CD14-positive monocyte (primary cell): ENCODE measurements at regions not wholly inside any gene's neighbourhood (a gene's known extent, or its start where the extent isn't known, plus 50 kb on each side); places are given as distances from the start of the nearest gene placed in this dataset.

ENCODE experiments used
- DNase-seq, 3 donors: peaks; one replicate each; pipeline ENCODE4 v3.0.0-alpha.2; 2011 to 2022
- H2AFZ ChIP-seq: 2 replicates; pipeline ENCODE4 v1.6.0; 2012; ENCODE audit warnings: mild to moderate bottlenecking, low read depth, low read length, inconsistent platforms; ENCODE audit not compliant: insufficient read depth, poor library complexity, severe bottlenecking
- H3K27ac ChIP-seq, 2 donors: 1 replicate in 1 of 2; 2 replicates in 1 of 2; pipeline ENCODE4 v1.5.1; 2012 to 2013; ENCODE audit warnings: low read length in 2 of 2, control low read depth in 1 of 2, inconsistent platforms in 1 of 2, low read depth in 1 of 2, mild to moderate bottlenecking in 1 of 2
- H3K27me3 ChIP-seq, 2 donors: one replicate each; pipeline versions ENCODE4 v1.6.0 to v1.6.1; 2011 to 2013; ENCODE audit warnings: low read length in 2 of 2; ENCODE audit not compliant: control insufficient read depth in 2 of 2, insufficient read depth in 2 of 2
- H3K36me3 ChIP-seq, 2 donors: replicated peaks in 1 of 2; 1 replicate in 1 of 2; 2 replicates in 1 of 2; pipeline versions ENCODE4 v1.5.1 to v1.6.1; 2012 to 2013; ENCODE audit warnings: low read length in 2 of 2, control low read depth in 1 of 2, inconsistent platforms in 1 of 2, mild to moderate bottlenecking in 1 of 2; ENCODE audit not compliant: insufficient read depth in 2 of 2, control insufficient read depth in 1 of 2
- H3K4me1 ChIP-seq, 2 donors: 1 replicate in 1 of 2; 2 replicates in 1 of 2; pipeline versions ENCODE4 v1.5.1 to v1.6.1; 2012 to 2013; ENCODE audit warnings: low read length in 2 of 2, control low read depth in 1 of 2, inconsistent platforms in 1 of 2, mild to moderate bottlenecking in 1 of 2, moderate library complexity in 1 of 2; ENCODE audit not compliant: insufficient read depth in 2 of 2, control insufficient read depth in 1 of 2
- H3K4me2 ChIP-seq: replicated peaks from 2 replicates; pipeline ENCODE3; 2012; ENCODE audit warnings: low read length, moderate library complexity, mild to moderate bottlenecking; ENCODE audit not compliant: poor library complexity, severe bottlenecking; ENCODE audit errors: extremely low read depth
- H3K4me3 ChIP-seq, 3 experiments: fragments of 200-600 bp in 1 of 3; sonication (generic) in 1 of 3; replicated peaks in 1 of 3; 1 replicate in 2 of 3; 2 replicates in 1 of 3; pipeline ENCODE4 v1.5.1; 2011 to 2013; ENCODE audit warnings: low read length in 3 of 3, mild to moderate bottlenecking in 3 of 3, control low read depth in 2 of 3, low read depth in 2 of 3, inconsistent platforms in 1 of 3, moderate library complexity in 1 of 3
- H3K79me2 ChIP-seq: 2 replicates; pipeline ENCODE4 v1.6.0; 2012; ENCODE audit warnings: mild to moderate bottlenecking, control low read depth, inconsistent platforms, low read length, moderate library complexity; ENCODE audit not compliant: insufficient read depth
- H3K9ac ChIP-seq: 2 replicates; pipeline ENCODE4 v1.6.0; 2017; ENCODE audit warnings: low read length, mild to moderate bottlenecking; ENCODE audit not compliant: insufficient read depth, poor library complexity, severe bottlenecking
- H3K9me3 ChIP-seq, 2 donors: replicated peaks in 1 of 2; 1 replicate in 1 of 2; 2 replicates in 1 of 2; pipeline versions ENCODE4 v1.5.1 to v1.6.1; 2012 to 2013; ENCODE audit warnings: low read length in 2 of 2, control low read depth in 1 of 2; ENCODE audit not compliant: control insufficient read depth in 1 of 2, insufficient read depth in 1 of 2
- H4K20me1 ChIP-seq: 2 replicates; pipeline ENCODE4 v1.6.0; 2012; ENCODE audit warnings: mild to moderate bottlenecking, low read length, control low read depth, moderate library complexity; ENCODE audit not compliant: insufficient read depth
- H3K27ac Mint-ChIP-seq, 7 donors: one replicate each; pipeline ENCODE4 v1.8.0; 2020; ENCODE audit warnings: mild to moderate bottlenecking in 7 of 7, mixed read lengths in 7 of 7, moderate library complexity in 6 of 7, inconsistent platforms in 2 of 7
- H3K27me3 Mint-ChIP-seq, 3 donors: one replicate each; pipeline ENCODE4 v1.8.0; 2021 to 2022; ENCODE audit warnings: low read depth in 3 of 3, mild to moderate bottlenecking in 3 of 3, mixed read lengths in 3 of 3, moderate library complexity in 3 of 3, inconsistent platforms in 1 of 3
- H3K36me3 Mint-ChIP-seq, 2 donors: one replicate each; pipeline ENCODE4 v1.8.0; 2020; ENCODE audit warnings: mixed read lengths in 2 of 2, inconsistent platforms in 1 of 2, mild to moderate bottlenecking in 1 of 2
- H3K4me1 Mint-ChIP-seq: one replicate; pipeline ENCODE4 v1.8.0; 2020; ENCODE audit warnings: mild to moderate bottlenecking, mixed read lengths
- H3K4me3 Mint-ChIP-seq, 2 donors: one replicate each; pipeline ENCODE4 v1.8.0; 2020; ENCODE audit warnings: mild to moderate bottlenecking in 2 of 2, mixed read lengths in 2 of 2, moderate library complexity in 1 of 2
- H3K9me3 Mint-ChIP-seq, 7 donors: one replicate each; pipeline ENCODE4 v1.8.0; 2020 to 2022; ENCODE audit warnings: mixed read lengths in 7 of 7, mild to moderate bottlenecking in 6 of 7, moderate library complexity in 6 of 7, inconsistent platforms in 2 of 7
- CTCF ChIP-seq: fragments of 200-600 bp; IDR thresholded peaks from one replicate; pipeline ENCODE4 v1.8.0; 2022; ENCODE audit warnings: antibody characterized with exemption, mild to moderate bottlenecking
- WGBS: methylation state at CpG from one replicate; pipeline ENCODE4 v1.1.5; 2013; ENCODE audit warnings: missing lambda C conversion rate; ENCODE audit not compliant: insufficient coverage; 5-methylcytosine and 5-hydroxymethylcytosine counted together
- intact Hi-C, 2 donors: fragments of 100-400 bp; cut with micrococcal nuclease; formaldehyde crosslinking; loops; one replicate each; pipeline versions ENCODE4 v1.15.0 to v1.15.1; 2023

GRCh38 chr9:124134526-124134925, 123.0 kb downstream of the LHX2 start:
- no CpG with 5 or more reads among the region's 3 CpGs for WGBS

GRCh38 chr9:124135813-124136365, 121.9 kb upstream of the NEK6 start:
- H3K4me1 Mint-ChIP-seq: peaks cover 8% of the 10 kb centered on the region
- no peak for TF ChIP-seq CTCF
- H3K36me3 ChIP-seq: no peaks in the 10 kb centered on the region
- H3K27ac Mint-ChIP-seq: no peak overlapping the region
- H3K4me3 ChIP-seq: no peak overlapping the region
- no peak overlapping the region for H3K4me3 Mint-ChIP-seq
- H3K79me2 ChIP-seq: no peaks in the 10 kb centered on the region
- H3K36me3 Mint-ChIP-seq: no peaks in the 10 kb centered on the region
- H3K9ac ChIP-seq: no peak overlapping the region
- H3K27me3 Mint-ChIP-seq: peaks cover 3 to 10% (median 9%) of the 10 kb centered on the region in 3 donors
- intact Hi-C loops: loop anchor here (10.0 kb wide), 2 partner anchors 59 to 159 kb away; no protein-coding TSS in a partner anchor
- H4K20me1 ChIP-seq: no peaks in the 10 kb centered on the region
- peaks cover 0 to 5% (median 0%) of the 10 kb centered on the region in 7 donors for H3K9me3 Mint-ChIP-seq
- WGBS: 100% methylated on average over 1 of the region's 1 CpG
- no peak overlapping the region for H3K4me2 ChIP-seq
- no peak overlapping the region for H2AFZ ChIP-seq
- no peaks in the 10 kb centered on the region for H3K9me3 ChIP-seq
- no peak overlapping the region for H3K27ac ChIP-seq
- DNase-seq: no peak
- no peaks in the 10 kb centered on the region for H3K27me3 ChIP-seq
- H3K4me1 ChIP-seq: no peaks in the 10 kb centered on the region

More at GRCh38 chr9:124134526-124134925, 123.0 kb downstream of the LHX2 start:
- H3K9ac ChIP-seq: no peak overlapping the region
- TF ChIP-seq CTCF: no peak
- H3K9me3 Mint-ChIP-seq: peaks cover 0 to 3% (median 0%) of the 10 kb centered on the region in 7 donors
- no peaks in the 10 kb centered on the region for H3K36me3 Mint-ChIP-seq
- H2AFZ ChIP-seq: no peak overlapping the region
- no peak overlapping the region for H3K27ac Mint-ChIP-seq
- no peaks in the 10 kb centered on the region for H3K9me3 ChIP-seq
- no peak overlapping the region for H3K4me3 ChIP-seq
- no peaks in the 10 kb centered on the region for H3K27me3 ChIP-seq
- H3K4me1 Mint-ChIP-seq: peaks cover 8% of the 10 kb centered on the region
- H3K4me3 Mint-ChIP-seq: no peak overlapping the region
- H4K20me1 ChIP-seq: no peaks in the 10 kb centered on the region
- peaks cover 4 to 12% (median 11%) of the 10 kb centered on the region in 3 donors for H3K27me3 Mint-ChIP-seq
- H3K27ac ChIP-seq: no peak overlapping the region
- no peaks in the 10 kb centered on the region for H3K79me2 ChIP-seq
- no peak overlapping the region for H3K4me2 ChIP-seq
- no peaks in the 10 kb centered on the region for H3K36me3 ChIP-seq
- intact Hi-C loops: loop anchor here (10.0 kb wide), 2 partner anchors 60 to 160 kb away; no protein-coding TSS in a partner anchor
- H3K4me1 ChIP-seq: no peaks in the 10 kb centered on the region
- no peak for DNase-seq
